ENCODE measurements at regions not wholly inside any gene's neighbourhood (a gene's known extent, or its start where the extent isn't known, plus 50 kb on each side); places are given as distances from the start of the nearest gene placed in this dataset.

DNA sequence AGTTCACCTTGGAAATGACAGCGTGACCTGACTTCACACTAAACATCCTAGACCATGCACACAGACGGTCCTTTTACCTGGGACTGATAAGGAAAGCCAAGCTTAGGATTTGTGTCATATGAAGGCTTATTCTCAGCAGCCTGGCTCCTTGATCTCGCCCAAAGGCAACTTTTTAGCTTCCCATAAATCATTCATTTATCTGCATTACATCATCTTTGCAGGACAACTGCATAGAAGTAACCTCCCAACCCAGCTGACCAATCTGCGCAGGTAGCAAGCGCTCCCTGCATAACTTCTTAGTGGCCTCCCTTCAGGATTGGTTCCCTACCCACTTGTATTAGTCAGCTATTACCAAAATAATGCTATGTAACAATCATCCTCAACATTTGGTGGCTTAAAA lies 389.9 kb upstream of the PROK2 start:
- no peak for DNase-seq
- H3K9me3 Mint-ChIP-seq (ENCODE audit: unreplicated experiment) = no peaks in the 10 kb centered on the region
- H3K4me1 Mint-ChIP-seq (ENCODE audit: low read depth, unreplicated experiment) = peaks cover 6% of the 10 kb centered on the region
- no peaks in the 10 kb centered on the region for H3K27me3 Mint-ChIP-seq (ENCODE audit: unreplicated experiment)
- H3K4me3 Mint-ChIP-seq (ENCODE audit: unreplicated experiment) = no peak overlapping the region
- peaks cover 6% of the 10 kb centered on the region for H3K36me3 Mint-ChIP-seq (ENCODE audit: unreplicated experiment)
- no peak overlapping the region for H3K27ac Mint-ChIP-seq (ENCODE audit: unreplicated experiment)
- TF ChIP-seq, protein P1, sequence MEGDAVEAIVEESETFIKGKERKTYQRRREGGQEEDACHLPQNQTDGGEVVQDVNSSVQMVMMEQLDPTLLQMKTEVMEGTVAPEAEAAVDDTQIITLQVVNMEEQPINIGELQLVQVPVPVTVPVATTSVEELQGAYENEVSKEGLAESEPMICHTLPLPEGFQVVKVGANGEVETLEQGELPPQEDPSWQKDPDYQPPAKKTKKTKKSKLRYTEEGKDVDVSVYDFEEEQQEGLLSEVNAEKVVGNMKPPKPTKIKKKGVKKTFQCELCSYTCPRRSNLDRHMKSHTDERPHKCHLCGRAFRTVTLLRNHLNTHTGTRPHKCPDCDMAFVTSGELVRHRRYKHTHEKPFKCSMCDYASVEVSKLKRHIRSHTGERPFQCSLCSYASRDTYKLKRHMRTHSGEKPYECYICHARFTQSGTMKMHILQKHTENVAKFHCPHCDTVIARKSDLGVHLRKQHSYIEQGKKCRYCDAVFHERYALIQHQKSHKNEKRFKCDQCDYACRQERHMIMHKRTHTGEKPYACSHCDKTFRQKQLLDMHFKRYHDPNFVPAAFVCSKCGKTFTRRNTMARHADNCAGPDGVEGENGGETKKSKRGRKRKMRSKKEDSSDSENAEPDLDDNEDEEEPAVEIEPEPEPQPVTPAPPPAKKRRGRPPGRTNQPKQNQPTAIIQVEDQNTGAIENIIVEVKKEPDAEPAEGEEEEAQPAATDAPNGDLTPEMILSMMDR (IDR thresholded peaks at IDR 0.05; ENCODE audit: partially characterized antibody, unreplicated experiment) = no peak

DNA sequence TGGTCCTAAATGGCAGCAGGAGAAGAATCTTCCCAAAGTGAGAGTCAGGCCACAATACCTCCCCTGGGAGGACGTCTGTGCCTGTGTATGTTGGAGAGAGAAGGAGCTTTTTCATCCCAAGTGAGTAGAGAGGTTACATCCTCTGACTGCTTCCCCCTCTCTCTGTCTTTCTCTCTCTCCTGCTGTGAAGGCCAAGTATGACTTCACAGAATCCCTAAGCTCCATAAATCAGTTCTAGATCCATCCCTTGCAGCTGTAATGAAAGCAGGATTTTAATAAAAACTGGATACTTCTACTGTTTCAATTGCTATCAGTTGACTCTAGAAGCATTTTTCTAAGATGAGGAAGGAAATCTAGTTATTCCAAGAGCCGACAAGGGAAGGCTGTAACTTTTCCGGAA lies 389.1 kb upstream of the PROK2 start:
- no peaks in the 10 kb centered on the region for H3K27me3 Mint-ChIP-seq (ENCODE audit: unreplicated experiment)

DNA sequence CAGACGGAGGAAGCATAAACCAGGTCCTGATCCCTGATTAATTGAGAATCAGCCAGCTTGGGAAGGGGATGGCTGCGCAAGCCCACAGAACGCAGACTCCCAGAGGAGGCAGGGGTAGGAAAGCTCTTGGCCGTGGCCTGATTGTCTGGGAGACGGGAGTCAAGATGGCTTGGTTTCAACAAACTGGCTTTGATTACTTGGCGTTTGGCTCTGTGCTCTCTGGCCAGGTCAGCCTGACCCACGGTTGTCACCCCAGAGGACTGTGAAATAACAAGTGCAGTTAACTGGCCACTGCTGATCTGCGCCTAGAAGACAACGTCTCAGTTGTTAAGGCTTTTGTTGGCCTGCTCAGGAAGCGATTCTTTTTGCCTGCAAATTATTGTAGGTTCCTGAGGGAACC lies 387.0 kb upstream of the PROK2 start:
- H3K27me3 Mint-ChIP-seq (ENCODE audit: unreplicated experiment) = peaks cover 6% of the 10 kb centered on the region
- H3K36me3 Mint-ChIP-seq (ENCODE audit: unreplicated experiment) = peaks cover 11% of the 10 kb centered on the region
- peaks cover 5% of the 10 kb centered on the region for H3K4me1 Mint-ChIP-seq (ENCODE audit: low read depth, unreplicated experiment)
- H3K9me3 Mint-ChIP-seq (ENCODE audit: unreplicated experiment) = no peaks in the 10 kb centered on the region
- no peak overlapping the region for H3K27ac Mint-ChIP-seq (ENCODE audit: unreplicated experiment)
- no peak for DNase-seq
- TF ChIP-seq, protein P1 (IDR thresholded peaks at IDR 0.05; ENCODE audit: partially characterized antibody, unreplicated experiment) = no peak
- no peak overlapping the region for H3K4me3 Mint-ChIP-seq (ENCODE audit: unreplicated experiment)

More for the DNA sequence above, 389.1 kb upstream of the PROK2 start:
- no peak overlapping the region for H3K27ac Mint-ChIP-seq (ENCODE audit: unreplicated experiment)
- TF ChIP-seq, protein P1 (IDR thresholded peaks at IDR 0.05; ENCODE audit: partially characterized antibody, unreplicated experiment) = no peak
- no peak for DNase-seq
- H3K4me1 Mint-ChIP-seq (ENCODE audit: low read depth, unreplicated experiment) = peaks cover 6% of the 10 kb centered on the region
- H3K4me3 Mint-ChIP-seq (ENCODE audit: unreplicated experiment) = no peak overlapping the region
- peaks cover 6% of the 10 kb centered on the region for H3K36me3 Mint-ChIP-seq (ENCODE audit: unreplicated experiment)
- no peaks in the 10 kb centered on the region for H3K9me3 Mint-ChIP-seq (ENCODE audit: unreplicated experiment)

DNA sequence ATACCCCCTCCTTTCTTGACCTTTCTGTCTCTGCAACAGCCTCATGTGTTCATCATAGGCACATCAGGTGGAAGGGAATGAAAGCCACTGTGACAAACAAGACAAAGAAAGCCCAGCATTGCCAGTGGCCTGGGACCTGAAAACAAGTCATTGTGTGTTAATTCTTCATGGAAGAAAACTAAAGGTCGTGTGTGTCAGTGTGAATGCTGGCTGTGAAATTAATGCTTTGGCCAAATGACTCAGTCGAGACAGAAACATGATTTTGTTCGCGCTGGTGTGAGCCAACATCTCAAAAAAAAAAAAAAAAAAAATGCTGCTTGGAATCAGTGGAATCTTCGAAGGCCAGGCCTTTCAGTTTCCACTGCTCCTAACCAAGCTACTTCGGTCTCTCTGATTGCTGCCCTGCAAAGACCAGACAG lies 386.5 kb upstream of the PROK2 start:
- Mint-ChIP-seq H3K9me3 (ENCODE audit: unreplicated experiment) (no peaks in the 10 kb centered on the region), H3K4me1 (ENCODE audit: low read depth, unreplicated experiment) (peaks cover 5% of the 10 kb centered on the region), H3K27ac (ENCODE audit: unreplicated experiment) (no peak overlapping the region), H3K27me3 (ENCODE audit: unreplicated experiment) (peaks cover 6% of the 10 kb centered on the region), H3K4me3 (ENCODE audit: unreplicated experiment) (no peak overlapping the region), H3K36me3 (ENCODE audit: unreplicated experiment) (peaks cover 11% of the 10 kb centered on the region)
- TF ChIP-seq, protein P1 (IDR thresholded peaks at IDR 0.05; ENCODE audit: partially characterized antibody, unreplicated experiment) = no peak
- DNase-seq = no peak

DNA sequence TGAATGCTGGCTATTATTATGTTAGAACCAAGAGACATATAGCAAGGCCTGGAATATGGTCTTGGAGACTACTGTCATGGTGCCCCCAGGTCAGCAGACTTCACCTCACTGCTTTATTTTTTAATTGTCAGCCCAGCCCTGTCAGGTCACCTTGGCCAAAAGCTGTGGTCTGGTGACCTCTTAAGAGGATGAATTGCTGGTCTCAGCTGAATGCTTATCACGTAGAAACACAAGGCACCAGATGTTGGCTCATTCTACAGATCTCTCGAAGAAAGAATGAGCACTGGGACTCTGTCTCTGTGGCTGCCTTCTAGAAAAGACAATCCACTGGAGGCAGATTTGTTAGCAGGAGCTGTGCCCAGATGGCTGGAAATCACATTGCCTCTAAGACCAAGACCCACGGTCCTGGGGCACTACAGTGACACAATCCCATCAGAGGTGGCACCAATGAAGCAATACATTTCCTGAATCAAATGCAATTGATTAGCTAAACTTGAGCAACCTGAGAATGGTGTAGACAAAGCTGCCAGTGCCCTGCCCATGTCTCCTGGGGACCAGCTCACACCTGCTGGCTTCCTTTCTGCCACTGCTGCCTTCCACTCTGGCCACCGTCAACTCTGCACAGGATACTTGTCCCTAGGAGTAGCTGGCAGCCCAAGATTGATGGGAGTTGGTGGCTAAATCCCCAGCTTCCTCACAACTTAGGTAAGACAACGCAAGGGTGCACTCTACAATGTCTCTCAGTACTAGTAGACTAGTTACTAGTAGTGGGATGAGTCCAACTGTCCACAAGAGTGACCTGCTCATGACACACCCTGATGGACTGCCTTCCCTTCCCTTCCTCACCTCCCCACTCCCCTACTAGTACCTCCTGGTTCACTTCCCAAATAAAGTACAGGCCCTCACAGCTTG lies 384.9 kb upstream of the PROK2 start:
- Mint-ChIP-seq H3K4me3 (ENCODE audit: unreplicated experiment) (no peak overlapping the region), H3K36me3 (ENCODE audit: unreplicated experiment) (peaks cover 5% of the 10 kb centered on the region), H3K27me3 (ENCODE audit: unreplicated experiment) (peaks cover 6% of the 10 kb centered on the region), H3K9me3 (ENCODE audit: unreplicated experiment) (no peaks in the 10 kb centered on the region), H3K27ac (ENCODE audit: unreplicated experiment) (no peak overlapping the region), H3K4me1 (ENCODE audit: low read depth, unreplicated experiment) (peaks cover 5% of the 10 kb centered on the region)
- TF ChIP-seq, protein P1 (IDR thresholded peaks at IDR 0.05; ENCODE audit: partially characterized antibody, unreplicated experiment) = no peak
- no peak for DNase-seq

All from glutamatergic neuron (in vitro differentiated cells).